ENCODE measurements at regions not wholly inside any gene's neighbourhood (a gene's known extent, or its start where the extent isn't known, plus 50 kb on each side); places are given as distances from the start of the nearest gene placed in this dataset.

- Histone ChIP-seq H3K9me3 (ENCODE audit: control insufficient read depth, insufficient read depth, low read length) (no peaks in the 10 kb centered on the region), H3K27me3 (ENCODE audit: control insufficient read depth, insufficient read depth, low read length) (no peaks in the 10 kb centered on the region), H3K36me3 (ENCODE audit: control insufficient read depth, insufficient read depth, low read length) (no peaks in the 10 kb centered on the region), H3K4me1 (ENCODE audit: control insufficient read depth, insufficient read depth, low read length) (no peaks in the 10 kb centered on the region), H3K4me3 (ENCODE audit: low read depth, low read length) (no peak overlapping the region), H3K27ac (ENCODE audit: low read depth, low read length) (no peak overlapping the region)
- DNase-seq (ENCODE audit: low read depth in 4 of 6, low spot score in 6 of 6), result no peak
- WGBS (ENCODE audit: insufficient coverage), result no CpG with 5 or more reads among the region's 3 CpGs
These were observed 64.5 kb downstream of the TUSC1 start for GRCh38 chr9:25613709-25614108.

GRCh38 chr9:25603106-25603505 is 75.1 kb downstream of the TUSC1 start:
- no peaks in the 10 kb centered on the region for H3K4me1 ChIP-seq (ENCODE audit: control insufficient read depth, insufficient read depth, low read length)
- H3K36me3 ChIP-seq (ENCODE audit: control insufficient read depth, insufficient read depth, low read length), result no peaks in the 10 kb centered on the region
- H3K27ac ChIP-seq (ENCODE audit: low read depth, low read length), result no peak overlapping the region
- no peak overlapping the region for H3K4me3 ChIP-seq (ENCODE audit: low read depth, low read length)
- DNase-seq (ENCODE audit: low read depth in 4 of 6, low spot score in 6 of 6), result no peak
- no peaks in the 10 kb centered on the region for H3K27me3 ChIP-seq (ENCODE audit: control insufficient read depth, insufficient read depth, low read length)
- H3K9me3 ChIP-seq (ENCODE audit: control insufficient read depth, insufficient read depth, low read length), result no peaks in the 10 kb centered on the region

GRCh38 chr9:25602400-25603044 is 75.7 kb downstream of the TUSC1 start:
- WGBS (ENCODE audit: insufficient coverage), result no CpG with 5 or more reads among the region's 6 CpGs
- H3K27ac ChIP-seq (ENCODE audit: low read depth, low read length), result no peak overlapping the region
- H3K36me3 ChIP-seq (ENCODE audit: control insufficient read depth, insufficient read depth, low read length), result no peaks in the 10 kb centered on the region
- no peak overlapping the region for H3K4me3 ChIP-seq (ENCODE audit: low read depth, low read length)
- H3K4me1 ChIP-seq (ENCODE audit: control insufficient read depth, insufficient read depth, low read length), result no peaks in the 10 kb centered on the region
- DNase-seq (ENCODE audit: low read depth in 4 of 6, low spot score in 6 of 6), result no peak
- no peaks in the 10 kb centered on the region for H3K27me3 ChIP-seq (ENCODE audit: control insufficient read depth, insufficient read depth, low read length)
- H3K9me3 ChIP-seq (ENCODE audit: control insufficient read depth, insufficient read depth, low read length), result no peaks in the 10 kb centered on the region

GRCh38 chr9:25600501-25600900 is 77.7 kb downstream of the TUSC1 start:
- H3K4me1 ChIP-seq (ENCODE audit: control insufficient read depth, insufficient read depth, low read length), result no peaks in the 10 kb centered on the region
- no peak overlapping the region for H3K27ac ChIP-seq (ENCODE audit: low read depth, low read length)
- no peaks in the 10 kb centered on the region for H3K36me3 ChIP-seq (ENCODE audit: control insufficient read depth, insufficient read depth, low read length)
- no CpG with 5 or more reads among the region's 1 CpG for WGBS (ENCODE audit: insufficient coverage)
- DNase-seq (ENCODE audit: low read depth in 4 of 6, low spot score in 6 of 6), result no peak
- peaks cover 4% of the 10 kb centered on the region for H3K9me3 ChIP-seq (ENCODE audit: control insufficient read depth, insufficient read depth, low read length)
- no peak overlapping the region for H3K4me3 ChIP-seq (ENCODE audit: low read depth, low read length)
- H3K27me3 ChIP-seq (ENCODE audit: control insufficient read depth, insufficient read depth, low read length), result no peaks in the 10 kb centered on the region

GRCh38 chr9:25584611-25585010 is 93.6 kb downstream of the TUSC1 start:
- H3K27me3 ChIP-seq (ENCODE audit: control insufficient read depth, insufficient read depth, low read length), result no peaks in the 10 kb centered on the region
- no peak overlapping the region for H3K27ac ChIP-seq (ENCODE audit: low read depth, low read length)
- no peak for DNase-seq (ENCODE audit: low read depth in 4 of 6, low spot score in 6 of 6)
- peaks cover 1% of the 10 kb centered on the region for H3K9me3 ChIP-seq (ENCODE audit: control insufficient read depth, insufficient read depth, low read length)
- WGBS (ENCODE audit: insufficient coverage), result 83% methylated on average over 1 of the region's 2 CpGs
- H3K36me3 ChIP-seq (ENCODE audit: control insufficient read depth, insufficient read depth, low read length), result no peaks in the 10 kb centered on the region
- H3K4me1 ChIP-seq (ENCODE audit: control insufficient read depth, insufficient read depth, low read length), result no peaks in the 10 kb centered on the region
- H3K4me3 ChIP-seq (ENCODE audit: low read depth, low read length), result no peak overlapping the region

GRCh38 chr9:25573281-25573680 is 105.0 kb downstream of the TUSC1 start:
- Histone ChIP-seq H3K27me3 (ENCODE audit: control insufficient read depth, insufficient read depth, low read length) (no peaks in the 10 kb centered on the region), H3K36me3 (ENCODE audit: control insufficient read depth, insufficient read depth, low read length) (no peaks in the 10 kb centered on the region), H3K9me3 (ENCODE audit: control insufficient read depth, insufficient read depth, low read length) (no peaks in the 10 kb centered on the region), H3K27ac (ENCODE audit: low read depth, low read length) (no peak overlapping the region), H3K4me1 (ENCODE audit: control insufficient read depth, insufficient read depth, low read length) (no peaks in the 10 kb centered on the region), H3K4me3 (ENCODE audit: low read depth, low read length) (no peak overlapping the region)
- peak in 1 of 6 donors; percentile 4 for DNase-seq (ENCODE audit: low read depth in 4 of 6, low spot score in 6 of 6)
- 100% methylated on average over 3 of the region's 5 CpGs for WGBS (ENCODE audit: insufficient coverage)

GRCh38 chr9:25571491-25571890 is 106.8 kb downstream of the TUSC1 start:
- no peaks in the 10 kb centered on the region for H3K9me3 ChIP-seq (ENCODE audit: control insufficient read depth, insufficient read depth, low read length)
- no peak overlapping the region for H3K4me3 ChIP-seq (ENCODE audit: low read depth, low read length)
- WGBS (ENCODE audit: insufficient coverage), result no CpG with 5 or more reads among the region's 2 CpGs
- no peaks in the 10 kb centered on the region for H3K4me1 ChIP-seq (ENCODE audit: control insufficient read depth, insufficient read depth, low read length)
- no peaks in the 10 kb centered on the region for H3K27me3 ChIP-seq (ENCODE audit: control insufficient read depth, insufficient read depth, low read length)
- no peak overlapping the region for H3K27ac ChIP-seq (ENCODE audit: low read depth, low read length)
- DNase-seq (ENCODE audit: low read depth in 4 of 6, low spot score in 6 of 6), result peak in 1 of 6 donors; percentile 62
- no peaks in the 10 kb centered on the region for H3K36me3 ChIP-seq (ENCODE audit: control insufficient read depth, insufficient read depth, low read length)

GRCh38 chr9:25570802-25571201 is 107.4 kb downstream of the TUSC1 start:
- DNase-seq (ENCODE audit: low read depth in 4 of 6, low spot score in 6 of 6), result peak; percentile 26 to 86 (median 40)
- H3K27ac ChIP-seq (ENCODE audit: low read depth, low read length), result no peak overlapping the region
- WGBS (ENCODE audit: insufficient coverage), result 26% methylated on average over 3 of the region's 6 CpGs

GRCh38 chr9:25562101-25562500 is 116.1 kb downstream of the TUSC1 start:
- no CpG with 5 or more reads among the region's 2 CpGs for WGBS (ENCODE audit: insufficient coverage)
- Histone ChIP-seq H3K4me1 (ENCODE audit: control insufficient read depth, insufficient read depth, low read length) (no peaks in the 10 kb centered on the region), H3K36me3 (ENCODE audit: control insufficient read depth, insufficient read depth, low read length) (no peaks in the 10 kb centered on the region), H3K9me3 (ENCODE audit: control insufficient read depth, insufficient read depth, low read length) (peaks cover 1% of the 10 kb centered on the region), H3K27ac (ENCODE audit: low read depth, low read length) (no peak overlapping the region), H3K4me3 (ENCODE audit: low read depth, low read length) (no peak overlapping the region), H3K27me3 (ENCODE audit: control insufficient read depth, insufficient read depth, low read length) (no peaks in the 10 kb centered on the region)
- DNase-seq (ENCODE audit: low read depth in 4 of 6, low spot score in 6 of 6), result no peak

More at GRCh38 chr9:25570802-25571201, 107.4 kb downstream of the TUSC1 start:
- H3K4me1 ChIP-seq (ENCODE audit: control insufficient read depth, insufficient read depth, low read length), result no peaks in the 10 kb centered on the region
- no peaks in the 10 kb centered on the region for H3K27me3 ChIP-seq (ENCODE audit: control insufficient read depth, insufficient read depth, low read length)
- H3K9me3 ChIP-seq (ENCODE audit: control insufficient read depth, insufficient read depth, low read length), result no peaks in the 10 kb centered on the region
- no peaks in the 10 kb centered on the region for H3K36me3 ChIP-seq (ENCODE audit: control insufficient read depth, insufficient read depth, low read length)
- H3K4me3 ChIP-seq (ENCODE audit: low read depth, low read length), result no peak overlapping the region

- Histone ChIP-seq H3K27ac (ENCODE audit: low read depth, low read length) (no peak overlapping the region), H3K36me3 (ENCODE audit: control insufficient read depth, insufficient read depth, low read length) (no peaks in the 10 kb centered on the region), H3K4me3 (ENCODE audit: low read depth, low read length) (no peak overlapping the region), H3K9me3 (ENCODE audit: control insufficient read depth, insufficient read depth, low read length) (no peaks in the 10 kb centered on the region), H3K4me1 (ENCODE audit: control insufficient read depth, insufficient read depth, low read length) (no peaks in the 10 kb centered on the region), H3K27me3 (ENCODE audit: control insufficient read depth, insufficient read depth, low read length) (no peaks in the 10 kb centered on the region)
- DNase-seq (ENCODE audit: low read depth in 4 of 6, low spot score in 6 of 6), result no peak
- no CpG with 5 or more reads among the region's 6 CpGs for WGBS (ENCODE audit: insufficient coverage)
These were observed 120.5 kb downstream of the TUSC1 start for GRCh38 chr9:25557645-25558300.
